SK-N-MC (cell line): ENCODE measurements at regions not wholly inside any gene's neighbourhood (a gene's known extent, or its start where the extent isn't known, plus 50 kb on each side); places are given as distances from the start of the nearest gene placed in this dataset.

ENCODE experiments used
- EZH2 ChIP-seq: fragments of 200-600 bp; sonication (generic); IDR thresholded peaks from one replicate; pipeline ENCODE4 v1.6.1; 2017; ENCODE audit warnings: antibody characterized with exemption
- POLR2AphosphoS5 ChIP-seq: IDR thresholded peaks from 2 replicates; pipeline ENCODE4 v1.6.1; 2012; ENCODE audit warnings: mild to moderate bottlenecking, low read depth, low read length, borderline replicate concordance

DNA sequence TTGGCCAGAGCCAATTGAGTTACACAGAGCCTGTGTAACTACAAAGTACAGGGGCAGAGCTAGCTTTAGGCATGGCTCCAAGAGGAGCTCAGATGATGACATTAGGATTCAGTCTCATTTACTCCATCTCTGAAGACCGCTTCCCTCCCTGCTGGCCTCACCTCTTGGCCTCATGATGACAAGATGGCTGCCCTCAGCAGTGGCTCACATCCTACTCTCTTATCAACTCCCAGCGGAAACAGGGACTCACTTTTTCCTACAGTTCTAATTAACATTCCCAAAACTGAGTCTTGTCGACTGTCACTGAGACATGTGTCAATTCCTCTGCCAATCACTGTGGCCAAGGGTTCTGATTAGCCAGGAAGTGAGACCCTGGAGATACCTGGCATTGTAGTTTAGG, 59.4 kb upstream of the ECE1 start:
- no peak for TF ChIP-seq POLR2AphosphoS5
- TF ChIP-seq EZH2 = no peak
